ENCODE measurements at regions not wholly inside any gene's neighbourhood (a gene's known extent, or its start where the extent isn't known, plus 50 kb on each side); places are given as distances from the start of the nearest gene placed in this dataset.

GRCh38 chr13:109906976-109907375 is 120.6 kb upstream of the IRS2 start:
- no peak overlapping the region for H3K27ac ChIP-seq (ENCODE audit: insufficient read length, low read depth, low read length)
- H3K79me1 ChIP-seq (ENCODE audit: insufficient read depth, low read depth, low read length, poor library complexity, severe bottlenecking): no peaks in the 10 kb centered on the region
- no peaks in the 10 kb centered on the region for H3K4me1 ChIP-seq (ENCODE audit: insufficient read depth, low read length)
- no peak overlapping the region for H2BK15ac ChIP-seq (ENCODE audit: low read depth, low read length)
- Mint-ChIP-seq H3K36me3 (ENCODE audit: insufficient read depth in 1 of 3, low read depth in 3 of 3) (peaks cover 0 to 10% (median 9%) of the 10 kb centered on the region in 3 experiments; a peak in 4 of 7 replicates), H3K4me1 (no peaks in the 10 kb centered on the region), H3K9me3 (peaks cover 0 to 8% of the 10 kb centered on the region in 2 experiments; a peak in 4 of 5 replicates), H3K27me3 (ENCODE audit: low read depth) (no peaks in the 10 kb centered on the region), H3K27ac (no peak overlapping the region), H3K4me3 (no peak overlapping the region)
- no peak for DNase-seq
- no peak overlapping the region for H3K14ac ChIP-seq (ENCODE audit: insufficient read depth, low read length)
- no peaks in the 10 kb centered on the region for H4K20me1 ChIP-seq (ENCODE audit: control insufficient read depth, insufficient read depth, insufficient read length)
- H3K56ac ChIP-seq (ENCODE audit: insufficient read length, low read depth, low read length): no peak overlapping the region
- H4K5ac ChIP-seq (ENCODE audit: insufficient read length, low read depth, low read length): no peak overlapping the region
- H3K23me2 ChIP-seq (ENCODE audit: insufficient read length, low read depth, low read length, poor library complexity, severe bottlenecking): no peaks in the 10 kb centered on the region
- no peak overlapping the region for H2AK5ac ChIP-seq (ENCODE audit: insufficient read length, low read length)
- no peak overlapping the region for H2AFZ ChIP-seq (ENCODE audit: low read length)
- no CpG with 5 or more reads among the region's 3 CpGs for WGBS (ENCODE audit: extremely low coverage, insufficient read length, low lambda C conversion rate)
- no peak overlapping the region for H3K4ac ChIP-seq (ENCODE audit: low read depth, low read length)
- no peak overlapping the region for H2BK5ac ChIP-seq (ENCODE audit: insufficient read length, low read length)
- no peak overlapping the region for H3K9ac ChIP-seq (ENCODE audit: extremely low read depth, insufficient read length, low read length)
- no peaks in the 10 kb centered on the region for H3K79me2 ChIP-seq (ENCODE audit: insufficient read depth, low read length)
- H3K4me2 ChIP-seq (ENCODE audit: insufficient read depth, insufficient read length, low read length): no peak overlapping the region
- H3K9me3 ChIP-seq (ENCODE audit: control insufficient read depth, low read depth, low read length): no peaks in the 10 kb centered on the region
- H4K91ac ChIP-seq (ENCODE audit: insufficient read length, low read depth, low read length): no peak overlapping the region
- H3T11ph ChIP-seq (ENCODE audit: low read length): no peak overlapping the region
- H3K18ac ChIP-seq (ENCODE audit: insufficient read length, low read depth, low read length): no peak overlapping the region
- TF ChIP-seq CTCF (conservative IDR thresholded peaks at IDR 0.05): no peak
- H2BK12ac ChIP-seq (ENCODE audit: insufficient read length, low read depth, low read length): no peak overlapping the region
- no peak overlapping the region for H4K8ac ChIP-seq (replicated peaks; ENCODE audit: insufficient read length, low read depth, low read length)
- no peaks in the 10 kb centered on the region for H3K27me3 ChIP-seq (ENCODE audit: insufficient read depth, low read length)
- H3K23ac ChIP-seq (ENCODE audit: insufficient read length, low read depth, low read length): no peak overlapping the region
- H2BK20ac ChIP-seq (ENCODE audit: low read depth, low read length, poor library complexity, severe bottlenecking): no peak overlapping the region
- no peak overlapping the region for H2BK120ac ChIP-seq (ENCODE audit: low read depth, low read length, poor library complexity, severe bottlenecking)
